HG02938 (cell line): ENCODE measurements at regions not wholly inside any gene's neighbourhood (a gene's known extent, or its start where the extent isn't known, plus 50 kb on each side); places are given as distances from the start of the nearest gene placed in this dataset.
"Not testable (repeated sequence)": the region's sequence is repeated elsewhere in the genome, so short reads cannot be mapped to it uniquely, and the experiment has no call there.

Experiments used
- ATAC-seq: cut with Tn5 transposase; IDR thresholded peaks from one replicate; pipeline ENCODE4 v1.9.1; 2021; ENCODE audit warnings: mild to moderate bottlenecking, moderate library complexity; ENCODE audit not compliant: unreplicated experiment

GRCh38 chr11:127800989-127801688, 786.2 kb downstream of the ETS1 start:
- ATAC-seq, result no peak

GRCh38 chr11:127795326-127795725, 792.0 kb downstream of the ETS1 start:
- ATAC-seq, result no peak

GRCh38 chr11:127791844-127792243, 791.3 kb upstream of the KIRREL3 start:
- ATAC-seq, result no peak

- ATAC-seq, result no peak
Observed at GRCh38 chr11:127790592-127790991, 790.0 kb upstream of the KIRREL3 start.

DNA sequence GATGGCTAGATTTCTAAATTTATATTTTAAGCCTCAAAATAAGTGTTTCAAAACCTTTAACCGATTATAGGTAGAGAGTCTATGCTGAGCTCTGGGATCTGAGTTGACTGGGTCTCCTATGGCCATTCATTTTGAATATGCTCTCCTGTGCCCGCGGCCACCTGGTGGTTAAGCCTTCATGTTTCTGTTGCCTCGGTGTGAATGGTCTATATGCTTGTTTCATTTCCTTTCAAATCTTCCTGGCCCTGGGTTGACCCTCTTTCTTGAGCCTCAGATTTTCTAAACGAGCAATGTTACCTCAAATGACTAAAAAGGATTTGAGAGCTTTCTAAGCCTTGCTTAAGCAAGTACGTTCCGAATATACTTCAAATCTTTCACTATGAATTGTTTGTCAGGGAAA, 789.4 kb upstream of the KIRREL3 start:
- ATAC-seq, result peak; percentile 66

- ATAC-seq, result not testable (repeated sequence)
Observed at GRCh38 chr11:127772938-127773337, 772.4 kb upstream of the KIRREL3 start.

DNA sequence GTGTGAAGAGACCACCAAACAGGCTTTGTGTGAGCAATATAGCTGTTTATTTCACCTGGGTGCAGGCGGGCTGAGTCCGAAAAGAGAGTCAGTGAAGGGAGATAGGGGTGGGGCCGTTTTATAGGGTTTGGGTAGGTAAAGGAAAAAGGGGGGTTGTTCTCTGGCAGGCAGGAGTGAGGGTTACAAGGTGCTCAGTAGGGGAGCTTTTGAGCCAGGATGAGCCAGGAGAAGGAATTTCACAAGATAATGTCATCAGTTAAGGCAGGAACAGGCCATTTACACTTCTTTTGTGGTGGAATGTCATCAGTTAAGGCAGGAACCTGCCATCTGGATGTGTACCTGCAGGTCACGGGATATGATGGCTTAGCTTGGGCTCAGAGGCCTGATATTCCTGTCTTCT, 768.4 kb upstream of the KIRREL3 start:
- ATAC-seq, result not testable (repeated sequence)

DNA sequence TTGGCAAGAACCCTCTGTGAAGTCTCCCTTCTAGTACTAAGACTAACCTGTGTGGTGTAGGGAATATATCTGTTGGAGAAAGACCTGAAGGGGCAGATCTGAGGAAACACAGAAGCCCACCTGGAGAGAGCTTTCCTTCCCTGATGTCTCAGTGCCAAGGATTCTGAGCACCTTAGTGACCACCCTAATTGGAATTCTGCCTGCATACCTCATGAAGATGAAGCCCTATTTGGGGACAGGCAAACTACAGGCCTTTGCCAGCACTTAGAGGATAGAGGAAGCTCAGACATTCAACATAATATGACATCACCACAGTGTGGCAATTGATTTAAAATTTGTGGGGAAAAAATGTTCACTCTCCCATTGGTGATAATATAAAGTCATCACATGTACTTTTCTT, 766.2 kb upstream of the KIRREL3 start:
- ATAC-seq, result no peak

DNA sequence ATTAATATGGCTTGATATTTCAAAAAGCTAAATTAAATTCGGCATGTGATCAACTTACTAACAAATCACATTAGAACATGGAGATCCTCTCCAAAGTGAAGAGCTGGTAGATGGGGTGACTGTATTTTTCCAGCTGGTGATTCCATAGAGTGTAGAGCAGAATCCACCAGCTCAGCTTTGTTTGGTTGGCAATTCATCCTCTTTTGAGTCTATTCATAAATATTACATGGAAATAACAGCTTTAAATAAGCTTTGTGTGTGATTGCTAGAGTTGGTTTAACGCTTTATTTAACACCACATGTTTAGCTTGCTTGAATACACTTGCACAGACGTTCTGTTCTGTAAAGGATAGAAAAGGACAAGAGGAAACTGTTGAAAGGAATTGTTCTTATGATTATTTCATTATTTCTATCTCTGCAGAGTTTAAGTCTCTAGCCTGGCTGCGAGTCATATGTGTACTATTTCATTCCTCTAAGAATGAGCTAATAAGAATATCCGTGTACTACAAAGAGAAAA, 738.3 kb upstream of the KIRREL3 start:
- no peak for ATAC-seq

- no peak for ATAC-seq
Observed at GRCh38 chr11:127737499-127737898, 736.9 kb upstream of the KIRREL3 start.

GRCh38 chr11:127733552-127733951, 733.0 kb upstream of the KIRREL3 start:
- no peak for ATAC-seq

DNA sequence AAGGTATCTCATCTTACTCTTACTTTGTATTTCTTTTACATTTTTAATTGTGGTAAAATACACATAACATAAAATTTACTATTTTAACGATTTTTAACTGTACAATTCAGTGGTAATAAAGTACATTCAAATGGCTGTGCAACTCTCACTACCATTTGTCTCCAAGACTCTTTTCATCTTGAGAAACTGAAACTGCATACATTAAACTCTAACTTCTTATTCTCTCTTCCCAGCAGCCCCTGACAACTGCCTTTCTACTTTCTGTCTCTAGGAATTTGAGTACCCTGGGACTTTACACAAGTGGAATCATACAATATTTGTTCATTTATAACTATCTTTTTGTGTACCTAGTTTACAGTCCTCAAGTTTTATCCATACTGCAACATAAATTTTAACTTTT, 725.8 kb upstream of the KIRREL3 start:
- no peak for ATAC-seq

DNA sequence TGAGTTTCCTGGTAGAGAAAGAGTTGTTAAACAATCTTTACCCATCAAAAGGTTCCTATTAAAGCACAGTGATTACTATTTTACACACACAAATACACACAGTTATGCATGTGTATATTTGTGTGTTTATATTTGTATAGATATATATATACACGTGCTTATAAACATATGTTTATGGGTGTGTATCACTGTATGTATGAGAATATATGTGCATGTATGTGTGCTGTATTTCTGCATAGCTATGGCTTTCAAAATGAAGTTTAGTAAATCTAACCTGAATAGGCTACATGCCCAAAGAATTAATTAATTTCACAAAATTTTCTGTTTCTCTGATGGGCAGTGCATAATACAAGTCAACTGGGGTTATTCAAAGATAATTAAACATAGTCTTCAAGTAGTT, 723.1 kb upstream of the KIRREL3 start:
- ATAC-seq, result no peak

GRCh38 chr11:127713226-127713625, 712.7 kb upstream of the KIRREL3 start:
- ATAC-seq, result no peak

- ATAC-seq, result no peak
Observed at GRCh38 chr11:127711748-127712147, 711.2 kb upstream of the KIRREL3 start.

DNA sequence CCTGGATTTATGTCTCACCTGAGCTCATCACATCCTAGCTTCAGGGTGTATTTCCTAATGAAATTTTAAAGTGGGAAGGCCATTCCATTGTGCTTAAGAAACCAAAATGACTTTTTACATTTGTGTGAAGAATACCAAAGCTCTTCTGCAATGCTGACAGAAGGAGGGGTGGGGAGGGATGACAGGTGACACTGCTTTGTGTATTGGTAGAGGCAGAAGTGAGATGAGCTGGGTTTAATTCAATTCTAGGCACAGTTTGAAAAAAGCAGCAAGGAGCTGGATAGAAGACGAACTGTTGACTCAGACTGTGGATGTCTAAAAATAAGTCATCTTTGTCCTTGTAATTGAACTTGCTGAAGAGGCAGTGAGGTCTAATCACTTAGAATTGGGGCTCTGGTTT, 710.3 kb upstream of the KIRREL3 start:
- no peak for ATAC-seq

DNA sequence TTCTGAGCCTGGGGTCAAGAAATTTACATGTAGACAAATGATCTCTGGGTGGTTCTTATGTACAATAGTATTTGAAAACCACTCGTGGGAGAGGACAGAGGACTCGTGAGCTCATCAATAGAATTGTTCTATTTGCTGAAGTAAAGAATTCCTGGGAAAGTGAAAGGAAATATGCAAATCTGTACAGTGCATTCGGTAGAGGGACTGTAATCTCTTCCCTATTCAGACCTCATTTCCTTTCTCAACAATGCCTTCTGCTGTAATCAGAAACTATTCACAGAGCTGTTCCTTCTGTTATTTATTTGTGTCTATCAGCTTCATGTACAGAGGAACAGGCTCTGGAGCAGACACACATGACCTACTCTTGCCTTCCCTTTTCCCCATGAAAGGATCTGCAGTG, 709.4 kb upstream of the KIRREL3 start:
- ATAC-seq, result no peak

DNA sequence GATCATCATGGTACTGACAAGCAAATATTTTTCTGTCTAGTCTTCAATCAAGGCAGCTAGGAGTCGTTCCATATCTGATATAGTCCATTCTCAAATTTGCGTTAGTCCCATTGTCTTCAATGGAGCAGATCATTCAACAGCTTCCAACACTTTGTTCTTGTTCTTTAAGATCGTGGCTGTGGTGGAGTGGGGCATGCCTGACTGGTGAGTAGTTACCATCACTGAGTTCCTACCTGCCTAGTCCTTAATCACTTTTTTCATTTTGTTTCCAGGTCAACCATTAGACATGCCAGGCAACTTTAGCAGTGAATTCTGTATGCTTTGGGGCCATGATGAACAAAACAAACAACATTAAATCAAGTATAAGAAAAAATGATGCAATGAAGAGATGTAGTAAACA, 693.1 kb upstream of the KIRREL3 start:
- ATAC-seq, result no peak

- no peak for ATAC-seq
Observed at GRCh38 chr11:127683321-127683720, 682.8 kb upstream of the KIRREL3 start.

DNA sequence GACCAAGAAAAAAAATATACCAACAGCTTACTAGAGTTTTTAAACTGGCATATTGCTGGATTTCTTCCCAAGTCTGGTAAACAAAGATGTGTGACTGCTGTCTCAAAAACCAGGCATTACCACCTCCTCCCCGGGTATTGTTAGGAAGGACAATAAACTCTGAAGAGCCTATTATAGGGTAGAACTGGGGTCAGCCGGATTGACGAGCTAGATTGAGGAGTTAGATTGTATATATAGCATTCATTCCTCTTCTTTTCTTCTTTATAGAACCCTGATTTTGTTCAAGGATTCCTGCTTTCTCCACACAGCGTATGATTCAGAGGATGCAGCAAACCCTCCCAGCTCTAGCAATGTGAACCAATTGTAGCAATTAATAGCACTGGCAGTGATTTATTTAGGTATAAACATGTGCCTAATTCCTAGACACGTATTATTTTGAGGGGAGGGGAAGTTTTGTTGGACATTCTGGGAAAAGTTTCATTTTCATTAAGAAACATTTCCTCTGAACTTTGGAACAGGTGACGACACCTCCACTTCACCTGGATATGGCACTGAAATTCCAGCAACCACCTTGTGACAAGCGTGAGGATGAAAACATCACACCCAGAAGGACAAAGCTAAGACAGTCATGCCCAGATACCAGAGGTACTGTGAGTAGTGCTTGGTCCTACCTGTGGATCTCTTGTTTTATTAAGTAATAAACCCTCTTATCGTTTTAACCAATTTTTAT, 679.4 kb upstream of the KIRREL3 start:
- ATAC-seq, result no peak

GRCh38 chr11:127678631-127679030, 678.1 kb upstream of the KIRREL3 start:
- ATAC-seq, result no peak

DNA sequence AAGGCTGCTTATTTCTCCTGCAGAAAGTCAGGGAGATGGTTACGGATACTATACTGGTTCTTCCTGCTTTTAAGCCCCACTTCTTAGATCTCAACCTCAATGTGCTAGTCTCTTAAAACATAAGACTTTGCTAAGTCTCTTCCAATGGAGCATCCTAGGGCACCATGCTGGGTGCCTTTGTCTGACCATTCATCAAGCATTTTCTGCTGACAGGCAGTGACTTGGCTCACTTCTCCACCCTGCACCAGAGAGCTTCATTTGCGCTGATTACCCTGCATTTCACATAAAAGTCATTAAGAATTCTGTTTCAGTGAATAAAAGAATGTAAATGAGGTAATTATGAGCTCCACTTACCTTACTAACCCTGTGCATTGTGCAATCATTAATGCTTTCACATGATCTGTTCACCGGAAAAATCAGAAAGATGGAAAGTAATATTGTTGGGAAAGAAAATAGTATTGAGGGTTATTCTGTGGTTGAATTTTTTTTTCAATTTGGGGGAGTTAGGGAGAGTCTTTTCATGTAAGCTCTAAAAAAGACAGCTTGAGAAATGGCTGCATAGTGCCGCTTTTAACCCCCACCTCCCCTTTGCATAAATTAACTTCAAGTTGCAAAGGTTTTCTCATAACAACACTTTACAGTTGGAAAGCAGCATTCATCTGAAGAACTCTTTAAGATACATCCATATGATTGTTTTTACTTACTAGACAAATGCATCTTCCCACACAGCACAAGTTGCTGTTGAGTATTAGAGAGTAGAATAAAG, 677.3 kb upstream of the KIRREL3 start:
- no peak for ATAC-seq
